ENCODE measurements at regions not wholly inside any gene's neighbourhood (a gene's known extent, or its start where the extent isn't known, plus 50 kb on each side); places are given as distances from the start of the nearest gene placed in this dataset.

DNA sequence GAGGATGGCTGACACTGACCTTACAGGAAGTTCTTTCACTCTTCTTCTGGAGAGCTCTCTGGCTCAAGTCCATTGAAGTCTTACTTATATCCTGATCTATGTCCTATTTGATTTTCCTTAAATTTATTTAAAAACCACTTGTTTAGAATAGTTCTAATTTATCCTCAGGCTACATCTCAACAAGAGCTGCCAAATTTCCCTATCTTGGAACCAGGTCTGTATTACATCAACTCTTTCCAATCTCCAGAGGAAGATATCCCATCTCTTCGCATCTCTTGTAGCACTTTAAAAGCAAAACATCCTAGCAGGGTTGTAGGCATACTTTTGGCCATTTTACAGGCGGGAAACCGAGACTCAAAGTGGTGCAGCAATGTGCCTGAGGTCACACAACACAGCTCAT is 290.5 kb upstream of the TEX13C start:
- no peak for DNase-seq (ENCODE audit: low read depth)
- no peak for TF ChIP-seq CTCF (IDR thresholded peaks at IDR 0.05; ENCODE audit: low read depth, low read length, missing control alignments)
- no peak overlapping the region for H3K4me3 ChIP-seq (ENCODE audit: low read depth, low read length)

Measured in GM12864 (cell line).